Gastrocnemius medialis (tissue), 4 donors: ENCODE measurements at regions not wholly inside any gene's neighbourhood (a gene's known extent, or its start where the extent isn't known, plus 50 kb on each side); places are given as distances from the start of the nearest gene placed in this dataset.

Experiments used
- ATAC-seq, 2 donors: fragments of 150-250 bp; one replicate each; pipeline ENCODE4 v1.9.1; 2016
- DNase-seq, 2 donors: peaks; one replicate each; pipeline ENCODE4 v3.0.0-alpha.2; 2019
- H3K27ac ChIP-seq, 4 donors: fragments of 200-600 bp; sonication (generic); 1 replicate in 1 of 4; 2 replicates in 3 of 4; pipeline ENCODE4 v1.5.1; 2016 to 2018; ENCODE audit warnings: mild to moderate bottlenecking in 2 of 4, moderate library complexity in 1 of 4
- H3K27me3 ChIP-seq, 3 donors: fragments of 200-600 bp; sonication (generic) in 2 of 3; 1 replicate in 1 of 3; 2 replicates in 2 of 3; pipeline versions ENCODE4 v1.5.1 to v1.6.0; 2016 to 2019; ENCODE audit warnings: mild to moderate bottlenecking in 1 of 3, moderate library complexity in 1 of 3
- H3K36me3 ChIP-seq, 2 donors: fragments of 200-600 bp; sonication (generic) in 1 of 2; one replicate each; pipeline ENCODE4 v1.5.1; 2017 to 2018
- H3K4me1 ChIP-seq, 2 donors: fragments of 200-600 bp; sonication (generic) in 1 of 2; one replicate each; pipeline ENCODE4 v1.5.1; 2016 to 2017; ENCODE audit warnings: mild to moderate bottlenecking in 2 of 2
- H3K4me3 ChIP-seq, 4 donors: fragments of 200-600 bp; sonication (generic) in 3 of 4; 1 replicate in 1 of 4; 2 replicates in 3 of 4; pipeline ENCODE4 v1.5.1; 2016 to 2019; ENCODE audit warnings: mild to moderate bottlenecking in 2 of 4
- H3K9me3 ChIP-seq, 3 donors: fragments of 200-600 bp; sonication (generic) in 2 of 3; 1 replicate in 1 of 3; 2 replicates in 2 of 3; pipeline ENCODE4 v1.5.1; 2016 to 2019
- POLR2A ChIP-seq, 2 donors: fragments of 450-650 bp; IDR thresholded peaks; one replicate each; pipeline ENCODE4 v1.6.1; 2017; ENCODE audit warnings: antibody characterized with exemption in 2 of 2, mild to moderate bottlenecking in 2 of 2, moderate library complexity in 2 of 2
- in situ Hi-C, 4 donors: fragments of 200-750 bp; cut with MboI; loops; one replicate each; pipeline versions ENCODE4 v1.15.0 to v1.8.0; 2017; ENCODE audit warnings: low sequenced_read_pairs in 4 of 4
- intact Hi-C: fragments of 100-400 bp; cut with DNase I; formaldehyde crosslinking; loops from one replicate; pipeline ENCODE4 v1.15.1; 2023; ENCODE audit warnings: low total_unique reads
- TF ChIP-seq, protein P1 (sequence below), 5 experiments: fragments of 450-650 bp in 3 of 5; fragments of 200-600 bp in 2 of 5; sonication (generic) in 2 of 5; IDR thresholded peaks in 4 of 5; conservative IDR thresholded peaks in 1 of 5; 1 replicate in 4 of 5; 2 replicates in 1 of 5; pipeline ENCODE4 v1.5.1; 2016 to 2019; ENCODE audit warnings: antibody characterized with exemption in 5 of 5, mild to moderate bottlenecking in 3 of 5, moderate library complexity in 3 of 5

DNA sequence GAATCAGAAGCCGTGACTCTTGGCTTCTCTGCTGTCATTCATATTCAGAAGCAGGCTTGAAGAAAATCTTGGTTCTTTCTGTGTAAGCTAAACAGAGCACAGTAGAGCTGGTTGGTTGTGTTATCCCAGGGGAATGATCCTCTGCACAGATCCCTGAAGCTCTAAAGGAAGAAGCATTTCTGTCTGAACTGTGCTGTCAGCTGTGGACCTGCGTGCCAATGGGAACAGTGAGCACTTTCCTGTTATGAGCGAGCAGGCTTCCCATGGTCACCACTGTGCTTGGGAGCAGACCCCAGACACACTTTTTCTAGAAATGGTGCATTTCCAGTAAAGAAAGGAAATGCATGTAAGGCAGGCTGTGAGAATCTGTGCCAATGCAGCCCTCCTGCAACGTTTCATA is 490.2 kb downstream of the EPM2A start:
- H3K9me3 ChIP-seq, result no peaks in the 10 kb centered on the region
- H3K4me3 ChIP-seq, result no peak overlapping the region
- ATAC-seq (no peak), DNase-seq (no peak)
- H3K27ac ChIP-seq, result no peak overlapping the region
- in situ Hi-C loops, result no loop called here
- no peak for TF ChIP-seq POLR2A (IDR thresholded peaks at IDR 0.05)
- TF ChIP-seq, protein P1, sequence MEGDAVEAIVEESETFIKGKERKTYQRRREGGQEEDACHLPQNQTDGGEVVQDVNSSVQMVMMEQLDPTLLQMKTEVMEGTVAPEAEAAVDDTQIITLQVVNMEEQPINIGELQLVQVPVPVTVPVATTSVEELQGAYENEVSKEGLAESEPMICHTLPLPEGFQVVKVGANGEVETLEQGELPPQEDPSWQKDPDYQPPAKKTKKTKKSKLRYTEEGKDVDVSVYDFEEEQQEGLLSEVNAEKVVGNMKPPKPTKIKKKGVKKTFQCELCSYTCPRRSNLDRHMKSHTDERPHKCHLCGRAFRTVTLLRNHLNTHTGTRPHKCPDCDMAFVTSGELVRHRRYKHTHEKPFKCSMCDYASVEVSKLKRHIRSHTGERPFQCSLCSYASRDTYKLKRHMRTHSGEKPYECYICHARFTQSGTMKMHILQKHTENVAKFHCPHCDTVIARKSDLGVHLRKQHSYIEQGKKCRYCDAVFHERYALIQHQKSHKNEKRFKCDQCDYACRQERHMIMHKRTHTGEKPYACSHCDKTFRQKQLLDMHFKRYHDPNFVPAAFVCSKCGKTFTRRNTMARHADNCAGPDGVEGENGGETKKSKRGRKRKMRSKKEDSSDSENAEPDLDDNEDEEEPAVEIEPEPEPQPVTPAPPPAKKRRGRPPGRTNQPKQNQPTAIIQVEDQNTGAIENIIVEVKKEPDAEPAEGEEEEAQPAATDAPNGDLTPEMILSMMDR (IDR thresholded peaks at IDR 0.05 in 4 of 5, conservative IDR thresholded peaks at IDR 0.05 in 1 of 5), result no peak
- no peaks in the 10 kb centered on the region for H3K27me3 ChIP-seq
- intact Hi-C loops, result no loop called here
- no peaks in the 10 kb centered on the region for H3K4me1 ChIP-seq
- no peaks in the 10 kb centered on the region for H3K36me3 ChIP-seq

DNA sequence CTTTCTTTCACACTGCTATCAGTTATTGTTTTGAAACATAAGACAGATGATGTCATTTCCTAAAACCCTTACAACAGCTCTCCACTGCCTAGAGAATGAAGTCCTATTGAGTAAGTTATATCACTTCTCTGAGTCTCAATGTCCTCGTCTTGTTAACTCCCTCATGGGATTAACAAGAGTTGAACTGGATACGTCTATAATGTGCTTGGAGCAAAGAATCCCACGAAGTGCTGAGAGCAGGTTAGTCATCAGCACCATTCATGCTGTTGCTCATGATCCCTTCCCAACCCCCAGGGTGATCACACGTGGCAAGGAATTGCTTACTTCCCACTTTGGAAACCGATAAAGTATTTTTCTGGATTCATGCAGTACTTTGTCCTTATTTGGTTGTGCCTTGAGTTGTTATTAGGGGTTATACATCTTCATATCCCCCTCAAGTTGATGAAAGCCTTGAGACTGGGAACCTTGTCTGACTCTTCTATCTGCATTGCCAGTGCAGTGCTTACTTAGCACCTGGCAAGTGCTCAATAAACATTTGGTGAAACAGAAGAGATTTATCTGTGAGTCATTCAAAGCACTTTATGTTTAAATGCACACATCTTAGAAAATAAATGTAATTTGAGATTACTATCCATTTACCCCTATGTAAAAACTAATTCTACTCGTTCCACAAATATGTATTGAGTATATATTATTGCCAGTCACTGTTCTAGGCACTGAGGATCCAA is 487.5 kb downstream of the EPM2A start:
- Histone ChIP-seq H3K27ac (no peak overlapping the region), H3K4me1 (no peaks in the 10 kb centered on the region), H3K36me3 (no peaks in the 10 kb centered on the region), H3K9me3 (no peaks in the 10 kb centered on the region), H3K4me3 (no peak overlapping the region), H3K27me3 (no peaks in the 10 kb centered on the region)
- DNase-seq (no peak), ATAC-seq (no peak)
- in situ Hi-C loops (no loop called here), intact Hi-C loops (no loop called here)
- no peak for TF ChIP-seq POLR2A (IDR thresholded peaks at IDR 0.05)

GRCh38 chr6:145250436-145250835 is 484.9 kb downstream of the EPM2A start:
- in situ Hi-C loops (no loop called here), intact Hi-C loops (no loop called here)
- H3K27me3 ChIP-seq, result no peaks in the 10 kb centered on the region
- DNase-seq (no peak), ATAC-seq (no peak)
- H3K36me3 ChIP-seq, result no peaks in the 10 kb centered on the region
- H3K4me1 ChIP-seq, result no peaks in the 10 kb centered on the region
- H3K4me3 ChIP-seq, result no peak overlapping the region
- H3K27ac ChIP-seq, result no peak overlapping the region
- H3K9me3 ChIP-seq, result no peaks in the 10 kb centered on the region
- no peak for TF ChIP-seq POLR2A (IDR thresholded peaks at IDR 0.05)
- TF ChIP-seq, protein P1 (IDR thresholded peaks at IDR 0.05 in 4 of 5, conservative IDR thresholded peaks at IDR 0.05 in 1 of 5), result no peak

DNA sequence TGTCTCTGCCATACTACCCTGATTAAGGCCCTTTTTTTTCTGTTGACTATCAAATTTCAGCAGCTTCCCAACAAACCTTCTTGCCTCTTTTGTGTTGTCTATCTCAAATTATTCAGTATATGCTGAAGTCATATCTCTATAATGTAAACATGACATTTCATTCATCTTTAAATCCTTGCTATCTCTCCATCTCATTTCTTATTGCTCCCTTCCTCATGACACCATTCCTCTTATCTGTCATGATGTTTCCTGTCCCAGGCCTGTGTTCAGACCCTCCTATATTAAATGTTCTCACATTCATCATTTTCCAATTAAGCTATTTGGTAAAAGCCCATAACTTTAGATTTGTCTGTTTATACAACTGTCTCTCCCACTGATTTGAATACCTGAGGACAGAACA is 482.6 kb downstream of the EPM2A start:
- ATAC-seq, result no peak
- no peak for DNase-seq
- TF ChIP-seq, protein P1 (IDR thresholded peaks at IDR 0.05 in 4 of 5, conservative IDR thresholded peaks at IDR 0.05 in 1 of 5), result no peak
- no peak for TF ChIP-seq POLR2A (IDR thresholded peaks at IDR 0.05)
- intact Hi-C loops, result no loop called here
- Histone ChIP-seq H3K4me3 (no peak overlapping the region), H3K36me3 (no peaks in the 10 kb centered on the region), H3K27me3 (no peaks in the 10 kb centered on the region), H3K27ac (no peak overlapping the region), H3K9me3 (no peaks in the 10 kb centered on the region), H3K4me1 (no peaks in the 10 kb centered on the region)
- in situ Hi-C loops, result no loop called here

DNA sequence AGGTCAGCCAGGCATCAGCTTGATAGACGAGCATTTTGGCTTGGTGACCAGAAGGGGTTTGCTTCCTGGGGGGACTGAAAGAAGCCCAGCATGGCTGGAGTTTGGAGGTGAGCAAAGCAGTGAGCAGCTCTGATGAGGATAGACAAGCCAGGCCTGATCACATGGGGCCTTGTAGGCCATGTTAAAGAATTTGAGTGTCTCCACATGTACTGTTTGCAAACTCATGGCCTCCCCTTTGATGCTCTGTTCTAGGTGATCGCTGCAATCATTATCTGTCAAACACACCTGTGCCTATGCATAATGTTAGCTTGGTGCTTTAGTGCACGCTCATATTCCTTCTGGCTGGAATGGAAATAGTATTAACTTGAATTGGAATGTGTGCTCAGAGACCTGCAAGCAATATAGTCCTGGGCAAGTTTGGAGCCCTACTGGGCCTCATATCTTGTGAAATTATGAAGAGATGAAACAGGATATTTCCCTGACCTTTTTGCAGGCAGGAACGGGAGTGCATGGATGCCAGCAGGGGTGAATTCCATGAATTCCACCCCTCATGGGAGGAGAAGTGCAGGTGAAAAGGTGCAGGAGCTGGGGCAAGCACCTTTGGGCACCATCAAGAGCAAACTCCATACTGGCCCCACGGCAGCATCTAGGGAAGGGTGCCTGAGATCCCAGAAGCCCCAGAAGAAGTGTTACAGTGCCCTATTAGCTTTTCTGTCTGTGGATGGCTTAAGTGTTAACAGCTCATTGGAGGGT is 480.5 kb downstream of the EPM2A start:
- Histone ChIP-seq H3K27me3 (no peaks in the 10 kb centered on the region), H3K36me3 (no peaks in the 10 kb centered on the region), H3K27ac (no peak overlapping the region), H3K9me3 (no peaks in the 10 kb centered on the region), H3K4me3 (no peak overlapping the region), H3K4me1 (no peaks in the 10 kb centered on the region)
- DNase-seq (no peak), ATAC-seq (no peak)
- in situ Hi-C loops, result no loop called here
- intact Hi-C loops, result no loop called here
- TF ChIP-seq POLR2A (IDR thresholded peaks at IDR 0.05), result no peak
- TF ChIP-seq, protein P1 (IDR thresholded peaks at IDR 0.05 in 4 of 5, conservative IDR thresholded peaks at IDR 0.05 in 1 of 5), result no peak
